C4-2B (cell line): ENCODE measurements at regions not wholly inside any gene's neighbourhood (a gene's known extent, or its start where the extent isn't known, plus 50 kb on each side); places are given as distances from the start of the nearest gene placed in this dataset.

ENCODE experiments used
- H3K27ac ChIP-seq: fragments of 450-650 bp; 2 replicates; pipeline ENCODE4 v1.5.1; 2017
- CTCF ChIP-seq: fragments of 450-650 bp; conservative IDR thresholded peaks from 2 replicates; pipeline ENCODE4 v1.5.1; 2017; ENCODE audit warnings: mild to moderate bottlenecking
- ZFX ChIP-seq: fragments of 450-650 bp; IDR thresholded peaks from 2 replicates; pipeline ENCODE4 v1.6.1; 2017

GRCh38 chr10:52897162-52897561, 124.6 kb upstream of the MBL2 start:
- no peak overlapping the region for H3K27ac ChIP-seq
- TF ChIP-seq ZFX = no peak
- TF ChIP-seq CTCF = no peak

- no peak for TF ChIP-seq ZFX
- TF ChIP-seq CTCF = no peak
- H3K27ac ChIP-seq = no peak overlapping the region
Observed at GRCh38 chr10:52895059-52895458, 122.5 kb upstream of the MBL2 start.

GRCh38 chr10:52890281-52890680, 117.7 kb upstream of the MBL2 start:
- H3K27ac ChIP-seq = no peak overlapping the region
- no peak for TF ChIP-seq CTCF

GRCh38 chr10:52889611-52890010, 117.0 kb upstream of the MBL2 start:
- TF ChIP-seq ZFX (no peak), CTCF (no peak)
- no peak overlapping the region for H3K27ac ChIP-seq

- no peak for TF ChIP-seq ZFX
- TF ChIP-seq CTCF = peak; percentile 87
- peak overlapping the region; percentile 46 for H3K27ac ChIP-seq
Observed at GRCh38 chr10:52883996-52884871, 111.7 kb upstream of the MBL2 start.

- H3K27ac ChIP-seq = no peak overlapping the region
- TF ChIP-seq CTCF (no peak), ZFX (no peak)
Observed at GRCh38 chr10:52879091-52879807, 106.7 kb upstream of the MBL2 start.

GRCh38 chr10:52877451-52877850, 104.9 kb upstream of the MBL2 start:
- no peak for TF ChIP-seq CTCF
- no peak for TF ChIP-seq ZFX
- H3K27ac ChIP-seq = no peak overlapping the region
